Natural killer cell (primary cell): ENCODE measurements at regions not wholly inside any gene's neighbourhood (a gene's known extent, or its start where the extent isn't known, plus 50 kb on each side); places are given as distances from the start of the nearest gene placed in this dataset.

Experiments used
- ATAC-seq, 3 donors: fragments of 150-1000 bp in 2 of 3; fragments of 200-7000 bp in 1 of 3; cut with Tn5 transposase; 1 replicate in 1 of 3; 2 replicates in 2 of 3; pipeline ENCODE4 v1.10.0; 2021; ENCODE audit warnings: mild to moderate bottlenecking in 2 of 3, moderate library complexity in 2 of 3
- DNase-seq, 2 donors: peaks; one replicate each; pipeline versions ENCODE4 v3.0.0 to v3.0.0-alpha.2; 2013 to 2021; ENCODE audit warnings: mixed read lengths in 1 of 2
- H3K27ac ChIP-seq: one replicate; pipeline ENCODE4 v1.5.1; 2013; ENCODE audit warnings: mild to moderate bottlenecking, low read length
- H3K27me3 ChIP-seq: one replicate; pipeline ENCODE4 v1.6.1; 2013; ENCODE audit warnings: low read length; ENCODE audit not compliant: control insufficient read depth, insufficient read depth
- H3K36me3 ChIP-seq: one replicate; pipeline ENCODE4 v1.6.1; 2013; ENCODE audit warnings: low read length; ENCODE audit not compliant: control insufficient read depth, insufficient read depth
- H3K4me1 ChIP-seq: one replicate; pipeline ENCODE4 v1.6.1; 2013; ENCODE audit warnings: low read length; ENCODE audit not compliant: control insufficient read depth, insufficient read depth
- H3K4me3 ChIP-seq: one replicate; pipeline ENCODE4 v1.5.1; 2013; ENCODE audit warnings: low read length
- H3K9me3 ChIP-seq: one replicate; pipeline ENCODE4 v1.6.1; 2013; ENCODE audit warnings: low read length; ENCODE audit not compliant: control insufficient read depth, insufficient read depth
- H3K27ac Mint-ChIP-seq, 2 donors: one replicate each; pipeline ENCODE4 v1.8.0; 2022; ENCODE audit warnings: mild to moderate bottlenecking in 2 of 2, mixed read lengths in 2 of 2, moderate library complexity in 1 of 2
- H3K27me3 Mint-ChIP-seq, 2 donors: one replicate each; pipeline ENCODE4 v1.8.0; 2022; ENCODE audit warnings: low read depth in 2 of 2, mixed read lengths in 2 of 2
- H3K36me3 Mint-ChIP-seq: one replicate; pipeline ENCODE4 v1.8.0; 2022; ENCODE audit warnings: mixed read lengths
- H3K4me1 Mint-ChIP-seq, 2 donors: one replicate each; pipeline ENCODE4 v1.8.0; 2022; ENCODE audit warnings: mixed read lengths in 2 of 2
- H3K4me3 Mint-ChIP-seq: one replicate; pipeline ENCODE4 v1.8.0; 2022; ENCODE audit warnings: mild to moderate bottlenecking, moderate library complexity, mixed read lengths
- H3K9me3 Mint-ChIP-seq, 2 donors: one replicate each; pipeline ENCODE4 v1.8.0; 2022; ENCODE audit warnings: mixed read lengths in 2 of 2
- whole genome bisulfite sequencing: methylation state at CpG from one replicate; pipeline ENCODE4 v1.1.7; 2013; ENCODE audit warnings: missing lambda C conversion rate; ENCODE audit not compliant: insufficient coverage; 5-methylcytosine and 5-hydroxymethylcytosine counted together
- intact Hi-C: fragments of 100-400 bp; cut with micrococcal nuclease; formaldehyde crosslinking; loops from one replicate; pipeline ENCODE4 v1.14.2; 2022
- TF ChIP-seq, protein P1 (sequence below): fragments of 200-600 bp; IDR thresholded peaks from one replicate; pipeline ENCODE4 v1.8.0; 2022; ENCODE audit warnings: antibody characterized with exemption

GRCh38 chr7:17526621-17527020 lies 228.2 kb downstream of the AHR start:
- TF ChIP-seq, protein P1, sequence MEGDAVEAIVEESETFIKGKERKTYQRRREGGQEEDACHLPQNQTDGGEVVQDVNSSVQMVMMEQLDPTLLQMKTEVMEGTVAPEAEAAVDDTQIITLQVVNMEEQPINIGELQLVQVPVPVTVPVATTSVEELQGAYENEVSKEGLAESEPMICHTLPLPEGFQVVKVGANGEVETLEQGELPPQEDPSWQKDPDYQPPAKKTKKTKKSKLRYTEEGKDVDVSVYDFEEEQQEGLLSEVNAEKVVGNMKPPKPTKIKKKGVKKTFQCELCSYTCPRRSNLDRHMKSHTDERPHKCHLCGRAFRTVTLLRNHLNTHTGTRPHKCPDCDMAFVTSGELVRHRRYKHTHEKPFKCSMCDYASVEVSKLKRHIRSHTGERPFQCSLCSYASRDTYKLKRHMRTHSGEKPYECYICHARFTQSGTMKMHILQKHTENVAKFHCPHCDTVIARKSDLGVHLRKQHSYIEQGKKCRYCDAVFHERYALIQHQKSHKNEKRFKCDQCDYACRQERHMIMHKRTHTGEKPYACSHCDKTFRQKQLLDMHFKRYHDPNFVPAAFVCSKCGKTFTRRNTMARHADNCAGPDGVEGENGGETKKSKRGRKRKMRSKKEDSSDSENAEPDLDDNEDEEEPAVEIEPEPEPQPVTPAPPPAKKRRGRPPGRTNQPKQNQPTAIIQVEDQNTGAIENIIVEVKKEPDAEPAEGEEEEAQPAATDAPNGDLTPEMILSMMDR: no peak
- no peaks in the 10 kb centered on the region for H3K9me3 ChIP-seq
- no peak for DNase-seq
- intact Hi-C loops: no loop called here
- no peaks in the 10 kb centered on the region for H3K27me3 ChIP-seq
- H3K36me3 ChIP-seq: no peaks in the 10 kb centered on the region
- ATAC-seq: no peak
- Mint-ChIP-seq H3K9me3 (no peaks in the 10 kb centered on the region), H3K27me3 (no peaks in the 10 kb centered on the region), H3K27ac (no peak overlapping the region), H3K4me1 (no peaks in the 10 kb centered on the region), H3K4me3 (no peak overlapping the region), H3K36me3 (no peaks in the 10 kb centered on the region)
- no peak overlapping the region for H3K27ac ChIP-seq
- no peak overlapping the region for H3K4me3 ChIP-seq
- no peaks in the 10 kb centered on the region for H3K4me1 ChIP-seq

- H3K36me3 ChIP-seq: no peaks in the 10 kb centered on the region
- H3K4me3 Mint-ChIP-seq: no peak overlapping the region
- no peaks in the 10 kb centered on the region for H3K9me3 Mint-ChIP-seq
- TF ChIP-seq, protein P1: no peak
- H3K4me1 Mint-ChIP-seq: no peaks in the 10 kb centered on the region
- no peaks in the 10 kb centered on the region for H3K36me3 Mint-ChIP-seq
- no peak overlapping the region for H3K4me3 ChIP-seq
- intact Hi-C loops: no loop called here
- no peaks in the 10 kb centered on the region for H3K27me3 ChIP-seq
- no peak overlapping the region for H3K27ac ChIP-seq
- no peaks in the 10 kb centered on the region for H3K9me3 ChIP-seq
- no peaks in the 10 kb centered on the region for H3K4me1 ChIP-seq
- DNase-seq (no peak), ATAC-seq (no peak)
- no peak overlapping the region for H3K27ac Mint-ChIP-seq
- H3K27me3 Mint-ChIP-seq: no peaks in the 10 kb centered on the region
These were observed 230.2 kb downstream of the AHR start for GRCh38 chr7:17528636-17529035.

GRCh38 chr7:17530244-17530643 lies 231.8 kb downstream of the AHR start:
- no peaks in the 10 kb centered on the region for H3K4me1 Mint-ChIP-seq
- H3K27ac Mint-ChIP-seq: no peak overlapping the region
- no peaks in the 10 kb centered on the region for H3K36me3 ChIP-seq
- H3K4me3 ChIP-seq: no peak overlapping the region
- TF ChIP-seq, protein P1: no peak
- intact Hi-C loops: no loop called here
- H3K9me3 Mint-ChIP-seq: no peaks in the 10 kb centered on the region
- WGBS: 89% methylated on average over 2 of the region's 2 CpGs
- H3K27me3 ChIP-seq: no peaks in the 10 kb centered on the region
- H3K36me3 Mint-ChIP-seq: no peaks in the 10 kb centered on the region
- H3K4me3 Mint-ChIP-seq: no peak overlapping the region
- H3K27ac ChIP-seq: no peak overlapping the region
- DNase-seq: no peak
- no peaks in the 10 kb centered on the region for H3K9me3 ChIP-seq
- no peaks in the 10 kb centered on the region for H3K4me1 ChIP-seq
- peaks cover 0 to 3% of the 10 kb centered on the region in 2 donors for H3K27me3 Mint-ChIP-seq
- no peak for ATAC-seq

DNA sequence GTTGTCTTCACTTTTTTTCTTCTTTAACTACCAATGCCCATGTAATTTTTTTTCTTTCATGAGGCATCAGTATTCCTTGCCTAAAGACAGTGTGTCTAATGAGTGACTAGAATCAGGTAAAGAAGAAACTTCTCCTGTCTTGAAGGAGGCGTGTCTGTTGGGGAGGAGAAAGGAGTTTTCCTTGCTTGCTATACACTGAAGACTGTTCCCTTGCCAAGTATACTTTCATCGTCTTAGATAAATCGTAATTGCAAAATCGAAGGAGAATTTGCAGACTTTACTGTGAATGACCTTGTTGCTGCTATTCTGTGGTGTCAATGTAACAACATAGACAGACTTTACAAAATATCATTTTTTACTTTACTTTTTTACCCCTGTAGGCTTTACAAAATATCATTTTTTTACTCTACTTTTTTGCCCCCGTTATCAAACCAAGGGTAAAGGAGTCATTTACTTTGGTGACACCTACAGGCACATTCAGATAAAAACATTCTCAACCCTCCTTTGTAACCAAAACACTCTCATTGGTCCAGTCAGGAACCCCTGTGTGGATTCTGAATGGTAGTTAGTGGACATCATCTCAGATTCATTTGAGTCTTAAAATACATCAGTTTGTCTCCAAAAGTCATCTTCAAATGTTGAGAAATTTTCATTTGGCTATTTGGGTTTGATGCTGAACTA lies 232.4 kb downstream of the AHR start:
- WGBS: 98% methylated on average over 4 of the region's 5 CpGs
- Mint-ChIP-seq H3K4me1 (no peaks in the 10 kb centered on the region), H3K27ac (no peak overlapping the region), H3K4me3 (no peak overlapping the region), H3K27me3 (peaks cover 0 to 3% of the 10 kb centered on the region in 2 donors), H3K36me3 (no peaks in the 10 kb centered on the region), H3K9me3 (no peaks in the 10 kb centered on the region)
- intact Hi-C loops: no loop called here
- no peak for ATAC-seq
- peak in 1 of 2 donors; percentile 23 for DNase-seq
- Histone ChIP-seq H3K4me3 (no peak overlapping the region), H3K27me3 (no peaks in the 10 kb centered on the region), H3K4me1 (no peaks in the 10 kb centered on the region), H3K36me3 (no peaks in the 10 kb centered on the region), H3K27ac (no peak overlapping the region), H3K9me3 (no peaks in the 10 kb centered on the region)
- TF ChIP-seq, protein P1: no peak
